PC-3 (cell line): ENCODE measurements at regions not wholly inside any gene's neighbourhood (a gene's known extent, or its start where the extent isn't known, plus 50 kb on each side); places are given as distances from the start of the nearest gene placed in this dataset.
"Not testable (repeated sequence)": the region's sequence is repeated elsewhere in the genome, so short reads cannot be mapped to it uniquely, and the experiment has no call there.

Experiments used
- EZH2phosphoT487 ChIP-seq: fragments of 300-600 bp; sonication (generic); IDR thresholded peaks from 2 replicates; pipeline ENCODE4 v1.6.1; 2018; ENCODE audit warnings: mild to moderate bottlenecking, antibody characterized with exemption, low read length, borderline replicate concordance
- TF ChIP-seq, protein P1 (sequence below): fragments of 300-600 bp; sonication (generic); conservative IDR thresholded peaks from 2 replicates; pipeline ENCODE4 v1.5.1; 2017; ENCODE audit warnings: antibody characterized with exemption, low read depth, mild to moderate bottlenecking, low read length

DNA sequence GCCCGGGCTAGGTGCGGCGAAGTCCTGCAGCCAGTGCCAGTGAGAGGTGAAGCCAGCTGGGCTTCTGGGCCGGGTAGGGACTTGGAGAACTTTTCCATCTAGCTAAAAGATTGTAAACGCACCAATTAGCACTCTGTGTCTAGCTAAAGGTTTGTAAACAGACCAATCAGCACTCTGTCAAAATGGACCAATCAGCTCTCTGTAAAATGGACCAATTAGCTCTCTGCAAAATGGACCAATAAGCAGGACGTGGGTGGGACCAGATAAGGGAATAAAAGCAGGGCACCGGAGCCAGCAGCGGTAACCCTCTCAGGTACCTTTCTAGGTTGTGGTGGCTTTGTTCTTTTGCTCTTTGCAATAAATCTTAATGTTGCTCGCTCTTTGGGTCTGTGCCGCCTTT is 195.1 kb downstream of the ANKRD30BL start:
- TF ChIP-seq, protein P1, sequence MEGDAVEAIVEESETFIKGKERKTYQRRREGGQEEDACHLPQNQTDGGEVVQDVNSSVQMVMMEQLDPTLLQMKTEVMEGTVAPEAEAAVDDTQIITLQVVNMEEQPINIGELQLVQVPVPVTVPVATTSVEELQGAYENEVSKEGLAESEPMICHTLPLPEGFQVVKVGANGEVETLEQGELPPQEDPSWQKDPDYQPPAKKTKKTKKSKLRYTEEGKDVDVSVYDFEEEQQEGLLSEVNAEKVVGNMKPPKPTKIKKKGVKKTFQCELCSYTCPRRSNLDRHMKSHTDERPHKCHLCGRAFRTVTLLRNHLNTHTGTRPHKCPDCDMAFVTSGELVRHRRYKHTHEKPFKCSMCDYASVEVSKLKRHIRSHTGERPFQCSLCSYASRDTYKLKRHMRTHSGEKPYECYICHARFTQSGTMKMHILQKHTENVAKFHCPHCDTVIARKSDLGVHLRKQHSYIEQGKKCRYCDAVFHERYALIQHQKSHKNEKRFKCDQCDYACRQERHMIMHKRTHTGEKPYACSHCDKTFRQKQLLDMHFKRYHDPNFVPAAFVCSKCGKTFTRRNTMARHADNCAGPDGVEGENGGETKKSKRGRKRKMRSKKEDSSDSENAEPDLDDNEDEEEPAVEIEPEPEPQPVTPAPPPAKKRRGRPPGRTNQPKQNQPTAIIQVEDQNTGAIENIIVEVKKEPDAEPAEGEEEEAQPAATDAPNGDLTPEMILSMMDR, result not testable (repeated sequence)
- TF ChIP-seq EZH2phosphoT487, result not testable (repeated sequence)
